Activated CD8-positive, alpha-beta T cell treated with anti-CD3 and anti-CD28 coated beads for 36 hours (primary cell): ENCODE measurements at regions not wholly inside any gene's neighbourhood (a gene's known extent, or its start where the extent isn't known, plus 50 kb on each side); places are given as distances from the start of the nearest gene placed in this dataset.

Source experiments
- ATAC-seq: fragments of 200-7000 bp; cut with Tn5 transposase; one replicate; pipeline ENCODE4 v1.10.0; 2021; ENCODE audit warnings: mild to moderate bottlenecking, moderate library complexity
- CTCF ChIA-PET: fragments of 350-600 bp; sonication (Branson Sonifier 250); formaldehyde crosslinking; loops from one replicate; lab custom pipeline; 2021; ENCODE audit warnings: antibody characterized with exemption; lab: Charles Lee
- POLR2A ChIA-PET: fragments of 350-600 bp; sonication (Branson Sonifier 250); formaldehyde crosslinking; loops from one replicate; lab custom pipeline; 2021; ENCODE audit warnings: antibody characterized with exemption; lab: Charles Lee
- DNase-seq: peaks from one replicate; pipeline ENCODE4 v3.0.0-alpha.2; 2020
- H3K27ac Mint-ChIP-seq: one replicate; pipeline ENCODE4 v1.8.0; 2021; ENCODE audit warnings: mild to moderate bottlenecking, mixed read lengths
- H3K27me3 Mint-ChIP-seq: one replicate; pipeline ENCODE4 v1.8.0; 2021; ENCODE audit warnings: mixed read lengths
- H3K36me3 Mint-ChIP-seq: one replicate; pipeline ENCODE4 v1.8.0; 2021; ENCODE audit warnings: low read depth, mixed read lengths
- H3K4me1 Mint-ChIP-seq: one replicate; pipeline ENCODE4 v1.8.0; 2021; ENCODE audit warnings: low read depth, mixed read lengths
- H3K4me3 Mint-ChIP-seq: one replicate; pipeline ENCODE4 v1.8.0; 2021; ENCODE audit warnings: mild to moderate bottlenecking, moderate library complexity, mixed read lengths
- H3K9me3 Mint-ChIP-seq: one replicate; pipeline ENCODE4 v1.8.0; 2021; ENCODE audit warnings: mixed read lengths
- CTCF ChIP-seq: fragments of 200-600 bp; IDR thresholded peaks from one replicate; pipeline ENCODE4 v1.8.0; 2022; ENCODE audit warnings: antibody characterized with exemption, mild to moderate bottlenecking
- intact Hi-C: fragments of 100-400 bp; cut with micrococcal nuclease; formaldehyde crosslinking; loops from one replicate; pipeline ENCODE4 v1.10.0; 2022

GRCh38 chr2:238966072-238966937 is 118.4 kb downstream of the TWIST2 start:
- no peaks in the 10 kb centered on the region for H3K4me1 Mint-ChIP-seq

DNA sequence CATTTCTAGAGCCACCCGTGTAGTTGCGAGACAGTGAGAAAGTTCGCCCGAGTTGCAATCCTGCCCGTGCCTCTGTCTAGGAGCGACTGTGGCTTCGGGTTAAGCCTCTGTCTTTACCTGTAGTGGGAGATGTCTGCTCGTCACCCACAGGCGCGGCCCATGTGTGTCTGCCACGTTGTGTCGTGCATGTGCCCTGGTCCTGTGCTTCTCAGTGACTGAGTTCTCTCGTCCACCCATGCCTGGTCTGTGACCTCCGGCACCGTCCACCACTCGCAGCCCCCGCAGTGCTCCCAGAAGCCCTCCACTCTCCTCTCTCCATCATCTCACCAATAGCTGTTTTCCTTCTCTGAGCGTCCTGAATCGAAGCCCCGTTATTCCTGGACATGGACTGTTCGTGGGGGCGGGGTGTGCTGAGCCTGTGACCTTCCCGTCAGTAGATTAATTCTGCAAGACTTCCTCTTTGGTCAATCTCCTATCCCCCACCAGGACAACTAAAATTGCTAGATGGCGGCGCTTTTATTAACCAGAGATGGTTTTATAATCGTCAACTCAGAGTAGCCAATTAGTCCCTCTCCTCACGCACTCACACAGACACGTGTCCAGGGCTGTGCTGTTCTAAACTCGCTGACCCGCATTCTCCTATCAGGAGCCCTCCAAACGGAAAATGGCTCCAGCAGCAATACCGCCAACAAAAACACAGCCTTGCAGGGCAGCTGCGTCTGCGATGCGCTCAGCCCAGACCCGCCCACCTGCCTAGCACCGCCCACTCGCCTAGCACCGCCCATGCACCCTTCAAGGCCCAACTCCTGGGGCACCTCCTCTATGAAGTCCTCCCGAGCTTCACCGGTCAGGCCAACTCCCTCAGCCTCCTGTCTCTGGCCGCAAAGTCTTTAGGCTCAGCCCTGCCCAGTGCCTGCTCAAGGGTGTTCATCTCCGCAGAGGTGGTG is 119.4 kb downstream of the TWIST2 start:
- Mint-ChIP-seq H3K4me3 (no peak overlapping the region), H3K36me3 (no peaks in the 10 kb centered on the region), H3K27me3 (peaks cover 7% of the 10 kb centered on the region), H3K27ac (no peak overlapping the region), H3K9me3 (no peaks in the 10 kb centered on the region), H3K4me1 (no peaks in the 10 kb centered on the region)
- CTCF ChIA-PET, result interaction anchor here (1.2 kb wide), 1 partner anchor 9 kb away, joined by 3 read pairs; no protein-coding TSS in a partner anchor
- no peak for TF ChIP-seq CTCF
- intact Hi-C loops, result no loop called here
- no peak for DNase-seq
- ATAC-seq, result no peak
- POLR2A ChIA-PET, result no interaction called here

More at GRCh38 chr2:238966072-238966937, 118.4 kb downstream of the TWIST2 start:
- TF ChIP-seq CTCF, result no peak
- Mint-ChIP-seq H3K36me3 (no peaks in the 10 kb centered on the region), H3K9me3 (no peaks in the 10 kb centered on the region), H3K27me3 (peaks cover 8% of the 10 kb centered on the region), H3K27ac (no peak overlapping the region), H3K4me3 (no peak overlapping the region)
- POLR2A ChIA-PET, result no interaction called here
- intact Hi-C loops, result no loop called here
- CTCF ChIA-PET, result no interaction called here
- DNase-seq (no peak), ATAC-seq (no peak)

GRCh38 chr2:238967978-238968360 is 120.1 kb downstream of the TWIST2 start:
- intact Hi-C loops, result no loop called here
- H3K4me1 Mint-ChIP-seq, result no peaks in the 10 kb centered on the region
- no peaks in the 10 kb centered on the region for H3K9me3 Mint-ChIP-seq
- POLR2A ChIA-PET, result no interaction called here
- TF ChIP-seq CTCF, result no peak
- no peaks in the 10 kb centered on the region for H3K36me3 Mint-ChIP-seq
- DNase-seq (no peak), ATAC-seq (no peak)
- CTCF ChIA-PET, result interaction anchor here (0.8 to 1.2 kb wide), 2 partner anchors 10 to 15 kb away, joined by 3 read pairs; no protein-coding TSS in a partner anchor
- peaks cover 7% of the 10 kb centered on the region for H3K27me3 Mint-ChIP-seq
- no peak overlapping the region for H3K4me3 Mint-ChIP-seq
- H3K27ac Mint-ChIP-seq, result no peak overlapping the region

GRCh38 chr2:238968616-238969384 is 120.9 kb downstream of the TWIST2 start:
- ChIA-PET POLR2A (no interaction called here), CTCF (interaction anchor here (0.8 to 1.2 kb wide), 2 partner anchors 11 to 15 kb away, joined by 3 read pairs; no protein-coding TSS in a partner anchor)
- DNase-seq (no peak), ATAC-seq (no peak)
- no peaks in the 10 kb centered on the region for H3K4me1 Mint-ChIP-seq
- no peaks in the 10 kb centered on the region for H3K36me3 Mint-ChIP-seq
- intact Hi-C loops, result no loop called here
- H3K27me3 Mint-ChIP-seq, result peaks cover 9% of the 10 kb centered on the region
- no peak overlapping the region for H3K27ac Mint-ChIP-seq
- H3K9me3 Mint-ChIP-seq, result no peaks in the 10 kb centered on the region
- TF ChIP-seq CTCF, result no peak
- H3K4me3 Mint-ChIP-seq, result no peak overlapping the region
